GM18951 (cell line): ENCODE measurements at regions not wholly inside any gene's neighbourhood (a gene's known extent, or its start where the extent isn't known, plus 50 kb on each side); places are given as distances from the start of the nearest gene placed in this dataset.

ENCODE experiments used
- POLR2A ChIP-seq: IDR thresholded peaks from 4 replicates; pipeline ENCODE4 v1.6.1; 2011; ENCODE audit warnings: mild to moderate bottlenecking; ENCODE audit not compliant: insufficient read length, insufficient read depth; ENCODE audit errors: extremely low read depth
- in situ Hi-C: fragments of 300-500 bp; cut with MboI; formaldehyde crosslinking; loops from one replicate; pipeline ENCODE4 v1.12.0; 2022; ENCODE audit warnings: low sequenced_read_pairs, mixed read lengths, inconsistent platforms; ENCODE audit not compliant: unreplicated experiment

GRCh38 chr5:89904442-89904841, 505.1 kb downstream of the CETN3 start:
- no peak for TF ChIP-seq POLR2A
- in situ Hi-C loops: no loop called here

- in situ Hi-C loops: no loop called here
- TF ChIP-seq POLR2A: no peak
Measured at GRCh38 chr5:89901983-89902382, 507.6 kb downstream of the CETN3 start.

GRCh38 chr5:89901346-89901745, 508.2 kb downstream of the CETN3 start:
- in situ Hi-C loops: no loop called here
- TF ChIP-seq POLR2A: no peak

- in situ Hi-C loops: no loop called here
- no peak for TF ChIP-seq POLR2A
Measured at GRCh38 chr5:89900346-89900745, 509.2 kb downstream of the CETN3 start.

- no peak for TF ChIP-seq POLR2A
- in situ Hi-C loops: no loop called here
Measured at GRCh38 chr5:89899559-89899958, 510.0 kb downstream of the CETN3 start.

- in situ Hi-C loops: no loop called here
- TF ChIP-seq POLR2A: no peak
Measured at GRCh38 chr5:89893546-89893945, 516.0 kb downstream of the CETN3 start.

- no peak for TF ChIP-seq POLR2A
- in situ Hi-C loops: no loop called here
Measured at GRCh38 chr5:89885670-89886069, 523.9 kb downstream of the CETN3 start.

- TF ChIP-seq POLR2A: no peak
- in situ Hi-C loops: no loop called here
Measured at GRCh38 chr5:89883967-89884366, 525.6 kb downstream of the CETN3 start.

GRCh38 chr5:89878140-89879132, 531.1 kb downstream of the CETN3 start:
- in situ Hi-C loops: no loop called here

GRCh38 chr5:89871906-89872305, 537.6 kb downstream of the CETN3 start:
- in situ Hi-C loops: no loop called here
- TF ChIP-seq POLR2A: no peak

More at GRCh38 chr5:89878140-89879132, 531.1 kb downstream of the CETN3 start:
- TF ChIP-seq POLR2A: no peak

GRCh38 chr5:89869346-89869745, 540.2 kb downstream of the CETN3 start:
- in situ Hi-C loops: no loop called here
- no peak for TF ChIP-seq POLR2A

GRCh38 chr5:89866410-89866809, 543.1 kb downstream of the CETN3 start:
- in situ Hi-C loops: no loop called here
- TF ChIP-seq POLR2A: no peak

GRCh38 chr5:89864941-89865340, 544.6 kb downstream of the CETN3 start:
- TF ChIP-seq POLR2A: no peak
- in situ Hi-C loops: no loop called here

GRCh38 chr5:89857790-89858189, 551.8 kb downstream of the CETN3 start:
- in situ Hi-C loops: no loop called here
- TF ChIP-seq POLR2A: no peak
